Chondrocyte (in vitro differentiated cells): ENCODE measurements at regions not wholly inside any gene's neighbourhood (a gene's known extent, or its start where the extent isn't known, plus 50 kb on each side); places are given as distances from the start of the nearest gene placed in this dataset.

Experiments used
- DNase-seq: peaks from one replicate; pipeline ENCODE4 v3.0.0; 2021; ENCODE audit warnings: mixed read lengths, low spot score
- H3K27ac Mint-ChIP-seq: one replicate; pipeline ENCODE4 v1.8.0; 2021; ENCODE audit warnings: mild to moderate bottlenecking, moderate library complexity, mixed read lengths; ENCODE audit not compliant: unreplicated experiment
- H3K27me3 Mint-ChIP-seq: 2 replicates; pipeline ENCODE4 v1.8.0; 2021; ENCODE audit warnings: low read depth, mixed read lengths
- H3K36me3 Mint-ChIP-seq: 2 replicates; pipeline ENCODE4 v1.8.0; 2021; ENCODE audit warnings: low read depth, mixed read lengths
- H3K4me1 Mint-ChIP-seq: 2 replicates; pipeline ENCODE4 v1.8.0; 2021; ENCODE audit warnings: low read depth, mild to moderate bottlenecking, mixed read lengths
- H3K4me3 Mint-ChIP-seq: one replicate; pipeline ENCODE4 v1.8.0; 2021; ENCODE audit warnings: mild to moderate bottlenecking, moderate library complexity, mixed read lengths; ENCODE audit not compliant: unreplicated experiment
- H3K9me3 Mint-ChIP-seq: 2 replicates; pipeline ENCODE4 v1.8.0; 2021; ENCODE audit warnings: low read depth, mixed read lengths
- TF ChIP-seq, protein P1 (sequence below): fragments of 200-600 bp; sonication (generic); IDR thresholded peaks from 2 replicates; pipeline ENCODE4 v1.5.0; 2021; ENCODE audit warnings: antibody characterized with exemption, mild to moderate bottlenecking, moderate library complexity

DNA sequence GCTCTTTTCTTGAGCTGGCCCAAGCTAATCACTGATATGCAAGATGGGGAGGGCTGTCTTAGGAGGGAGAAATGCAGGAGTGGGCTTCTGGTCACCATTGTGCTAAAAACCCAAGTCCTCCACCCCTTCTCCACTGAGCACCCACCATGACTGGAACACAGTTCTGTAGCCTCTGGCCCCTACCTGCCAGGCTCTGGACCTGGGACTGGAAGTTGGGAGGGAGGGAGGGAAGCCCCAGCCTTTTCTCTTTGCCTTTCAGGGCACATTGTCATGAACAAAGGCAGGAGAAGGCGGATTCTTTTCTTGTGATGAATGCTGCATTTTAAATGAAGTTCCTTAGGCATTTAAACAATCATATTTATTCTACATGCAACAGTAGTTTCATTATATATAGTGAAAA is 559.1 kb upstream of the TRPC7 start:
- H3K27me3 Mint-ChIP-seq, result peaks cover 9% of the 10 kb centered on the region
- TF ChIP-seq, protein P1, sequence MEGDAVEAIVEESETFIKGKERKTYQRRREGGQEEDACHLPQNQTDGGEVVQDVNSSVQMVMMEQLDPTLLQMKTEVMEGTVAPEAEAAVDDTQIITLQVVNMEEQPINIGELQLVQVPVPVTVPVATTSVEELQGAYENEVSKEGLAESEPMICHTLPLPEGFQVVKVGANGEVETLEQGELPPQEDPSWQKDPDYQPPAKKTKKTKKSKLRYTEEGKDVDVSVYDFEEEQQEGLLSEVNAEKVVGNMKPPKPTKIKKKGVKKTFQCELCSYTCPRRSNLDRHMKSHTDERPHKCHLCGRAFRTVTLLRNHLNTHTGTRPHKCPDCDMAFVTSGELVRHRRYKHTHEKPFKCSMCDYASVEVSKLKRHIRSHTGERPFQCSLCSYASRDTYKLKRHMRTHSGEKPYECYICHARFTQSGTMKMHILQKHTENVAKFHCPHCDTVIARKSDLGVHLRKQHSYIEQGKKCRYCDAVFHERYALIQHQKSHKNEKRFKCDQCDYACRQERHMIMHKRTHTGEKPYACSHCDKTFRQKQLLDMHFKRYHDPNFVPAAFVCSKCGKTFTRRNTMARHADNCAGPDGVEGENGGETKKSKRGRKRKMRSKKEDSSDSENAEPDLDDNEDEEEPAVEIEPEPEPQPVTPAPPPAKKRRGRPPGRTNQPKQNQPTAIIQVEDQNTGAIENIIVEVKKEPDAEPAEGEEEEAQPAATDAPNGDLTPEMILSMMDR, result no peak
- DNase-seq, result no peak
- H3K9me3 Mint-ChIP-seq, result no peaks in the 10 kb centered on the region
- no peak overlapping the region for H3K27ac Mint-ChIP-seq
- H3K4me1 Mint-ChIP-seq, result no peaks in the 10 kb centered on the region
- H3K4me3 Mint-ChIP-seq, result no peak overlapping the region
- no peaks in the 10 kb centered on the region for H3K36me3 Mint-ChIP-seq

DNA sequence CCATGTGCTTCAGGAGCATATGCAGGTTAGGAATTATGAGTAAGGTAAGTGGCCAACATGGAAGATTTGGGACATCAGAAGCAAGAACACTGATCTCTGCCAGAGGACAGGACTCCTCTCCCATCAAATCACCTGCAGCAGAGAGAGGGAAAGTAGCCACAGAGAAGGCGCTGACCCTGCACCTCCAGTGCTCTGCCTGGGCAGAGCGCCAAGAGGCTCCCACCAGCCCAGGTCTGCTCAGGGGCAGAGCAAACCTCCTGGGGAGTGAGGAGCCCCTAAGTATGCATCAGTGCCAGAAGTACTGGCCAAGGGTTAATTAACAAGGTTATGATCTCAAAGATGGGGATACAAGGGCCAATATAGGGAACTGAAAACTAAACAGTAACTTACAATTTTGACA is 545.3 kb upstream of the TRPC7 start:
- H3K27ac Mint-ChIP-seq, result no peak overlapping the region
- H3K9me3 Mint-ChIP-seq, result peaks cover 3% of the 10 kb centered on the region
- H3K27me3 Mint-ChIP-seq, result peaks cover 8% of the 10 kb centered on the region
- TF ChIP-seq, protein P1, result no peak
- H3K4me3 Mint-ChIP-seq, result no peak overlapping the region
- DNase-seq, result no peak
- no peaks in the 10 kb centered on the region for H3K4me1 Mint-ChIP-seq
- H3K36me3 Mint-ChIP-seq, result no peaks in the 10 kb centered on the region

DNA sequence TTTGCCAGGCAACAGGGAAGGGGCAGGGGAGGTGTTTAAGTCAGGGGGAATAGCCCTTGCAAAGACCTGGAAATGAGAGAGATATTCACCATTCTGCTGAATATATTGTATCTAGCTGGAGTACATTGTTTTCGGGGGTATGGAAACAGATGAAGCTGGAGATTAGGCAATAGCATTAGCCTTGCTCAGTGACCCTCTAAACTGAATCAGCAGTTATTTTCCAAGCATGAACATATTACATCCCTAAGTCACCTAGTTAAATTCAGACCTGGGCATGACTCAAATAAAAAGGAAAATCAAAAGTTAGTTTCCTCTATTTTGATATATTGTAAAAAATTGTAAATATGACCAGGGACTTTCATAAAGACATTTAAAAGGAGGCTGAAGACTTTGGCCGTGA is 544.6 kb upstream of the TRPC7 start:
- Mint-ChIP-seq H3K4me1 (no peaks in the 10 kb centered on the region), H3K4me3 (no peak overlapping the region), H3K36me3 (no peaks in the 10 kb centered on the region), H3K27ac (no peak overlapping the region), H3K9me3 (peaks cover 3% of the 10 kb centered on the region), H3K27me3 (peaks cover 10% of the 10 kb centered on the region)
- TF ChIP-seq, protein P1, result no peak
- no peak for DNase-seq

DNA sequence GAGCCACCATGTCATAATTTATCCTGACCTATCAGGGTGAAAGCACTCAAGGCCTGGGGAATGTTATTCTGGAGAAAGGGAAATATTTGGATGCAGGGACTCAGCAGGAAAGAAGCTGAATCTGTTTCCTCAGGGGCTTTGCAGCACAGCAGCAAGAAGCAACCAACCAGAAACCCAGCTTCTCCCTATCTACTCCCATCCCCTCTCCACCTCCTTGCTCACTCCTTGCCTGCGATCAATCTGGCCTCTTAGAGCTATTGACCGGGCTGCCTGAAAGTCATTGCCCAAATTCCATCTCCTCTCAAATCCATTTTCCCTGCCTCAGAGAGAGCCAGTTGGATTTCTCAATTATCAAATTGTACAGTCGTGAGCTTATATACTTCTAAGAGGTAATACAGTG is 542.0 kb upstream of the TRPC7 start:
- no peaks in the 10 kb centered on the region for H3K4me1 Mint-ChIP-seq
- H3K27ac Mint-ChIP-seq, result no peak overlapping the region
- H3K36me3 Mint-ChIP-seq, result no peaks in the 10 kb centered on the region
- H3K27me3 Mint-ChIP-seq, result peaks cover 11% of the 10 kb centered on the region
- H3K4me3 Mint-ChIP-seq, result no peak overlapping the region
- H3K9me3 Mint-ChIP-seq, result peaks cover 4% of the 10 kb centered on the region
- TF ChIP-seq, protein P1, result no peak
- DNase-seq, result no peak

DNA sequence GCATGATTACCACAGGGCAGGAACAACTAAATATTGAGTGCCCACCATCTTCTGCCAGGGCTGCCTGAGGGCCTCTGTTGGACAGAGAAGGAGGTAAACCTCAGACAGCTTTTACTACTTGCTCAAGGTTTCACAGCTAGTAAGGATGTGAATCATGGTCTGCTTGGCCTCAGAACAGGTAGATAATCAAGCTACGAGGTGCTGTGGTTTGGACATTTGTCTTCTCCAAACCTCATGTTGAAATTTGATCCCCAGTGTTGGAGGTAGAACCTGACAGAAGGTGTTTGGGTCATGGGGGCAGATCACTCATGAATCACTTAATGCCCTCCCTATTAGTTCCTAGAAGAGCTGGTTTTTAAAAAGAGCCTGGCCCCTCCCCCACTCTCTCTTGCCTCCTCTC is 541.2 kb upstream of the TRPC7 start:
- H3K4me3 Mint-ChIP-seq, result no peak overlapping the region
- no peaks in the 10 kb centered on the region for H3K4me1 Mint-ChIP-seq
- no peak overlapping the region for H3K27ac Mint-ChIP-seq
- TF ChIP-seq, protein P1, result no peak
- peaks cover 12% of the 10 kb centered on the region for H3K9me3 Mint-ChIP-seq
- no peaks in the 10 kb centered on the region for H3K36me3 Mint-ChIP-seq
- H3K27me3 Mint-ChIP-seq, result peaks cover 11% of the 10 kb centered on the region
- no peak for DNase-seq
